GM19239 (cell line): ENCODE measurements at regions not wholly inside any gene's neighbourhood (a gene's known extent, or its start where the extent isn't known, plus 50 kb on each side); places are given as distances from the start of the nearest gene placed in this dataset.
"Not testable (repeated sequence)": the region's sequence is repeated elsewhere in the genome, so short reads cannot be mapped to it uniquely, and the experiment has no call there.

Experiments used
- DNase-seq: peaks from one replicate; pipeline ENCODE4 v3.0.0; 2011; ENCODE audit warnings: low spot score; ENCODE audit not compliant: insufficient read length
- FAIRE-seq: peaks from 2 replicates; lab custom pipeline; 2011; peaks lifted over from hg19 to GRCh38; lab: Jason Lieb, UNC

DNA sequence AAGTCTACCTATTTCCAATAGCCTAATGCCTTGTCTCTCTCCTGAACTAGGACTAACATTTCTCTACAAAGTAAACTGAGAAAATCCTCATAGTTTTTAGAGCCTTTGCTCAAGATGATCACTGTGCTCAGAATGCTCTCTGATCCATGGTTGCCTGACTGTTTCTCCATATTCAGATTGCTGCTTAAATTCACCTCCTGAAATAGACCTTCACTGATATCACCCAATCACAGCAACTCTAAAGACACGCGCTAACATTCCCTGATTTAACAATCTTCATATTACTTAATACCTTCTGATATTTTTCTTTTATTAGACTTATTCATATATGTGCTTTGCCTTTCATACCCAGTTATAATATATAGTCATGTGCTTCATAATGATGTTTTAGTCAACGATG, 148.9 kb upstream of the SP4 start:
- FAIRE-seq (no peak), DNase-seq (no peak)

DNA sequence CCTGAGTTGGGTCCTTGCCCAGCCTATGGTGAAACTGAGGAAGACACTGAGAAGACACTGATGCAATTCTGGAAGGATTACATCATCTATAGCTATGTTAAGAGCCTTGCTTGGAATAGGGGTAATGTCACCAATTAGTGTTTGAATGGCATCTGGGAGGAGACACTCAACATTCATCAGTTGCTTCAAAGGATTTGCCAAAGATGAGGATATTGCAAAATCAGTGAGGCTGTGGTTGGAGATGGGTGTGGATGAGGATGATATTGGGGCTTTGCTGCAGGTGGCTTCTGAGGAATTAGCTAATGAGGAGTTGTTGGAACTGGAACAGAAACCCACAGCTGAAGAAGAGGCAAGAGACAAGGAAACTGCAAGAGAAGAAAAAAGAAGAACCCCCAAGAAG, 146.7 kb upstream of the SP4 start:
- no peak for FAIRE-seq

DNA sequence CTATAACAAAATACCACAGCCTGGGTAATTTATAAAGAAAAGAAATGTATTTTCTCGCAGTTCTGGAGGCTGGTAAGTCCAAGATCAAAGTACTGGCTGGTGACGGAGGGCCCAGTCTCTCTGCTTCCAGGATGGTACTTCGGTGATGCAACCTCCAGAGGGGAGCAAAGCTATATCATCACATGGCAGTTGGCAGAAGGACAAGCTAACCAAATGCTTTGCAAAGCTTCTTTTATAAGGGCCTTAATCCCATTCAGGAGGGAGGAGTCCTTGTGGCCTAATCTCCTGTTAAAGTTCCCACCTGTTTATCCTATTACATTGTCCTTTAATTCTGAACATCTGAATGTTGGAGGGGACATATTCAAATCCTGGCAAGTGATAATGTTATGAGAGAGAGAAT, 134.1 kb upstream of the SP4 start:
- no peak for FAIRE-seq
- DNase-seq: no peak

More for the DNA sequence above, 146.7 kb upstream of the SP4 start:
- DNase-seq: no peak

DNA sequence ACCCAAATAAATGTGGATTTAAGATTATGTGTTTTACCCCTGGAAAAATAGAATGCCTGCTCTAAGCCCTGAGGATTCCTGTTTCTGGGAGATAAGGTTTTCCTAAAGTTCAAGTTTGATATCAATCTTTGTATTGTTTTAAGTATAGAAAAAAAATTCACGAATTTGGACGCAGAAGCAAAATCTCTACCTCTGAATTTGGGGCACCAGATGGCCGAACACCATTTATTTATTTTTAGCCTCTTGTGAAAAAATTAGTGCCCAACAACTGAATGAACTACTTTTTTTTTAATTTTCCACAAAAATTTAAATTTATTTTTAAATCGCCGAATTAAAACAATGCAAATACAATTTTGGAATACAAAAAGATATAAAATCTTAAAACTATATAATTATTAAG, 128.1 kb upstream of the SP4 start:
- FAIRE-seq: no peak

DNA sequence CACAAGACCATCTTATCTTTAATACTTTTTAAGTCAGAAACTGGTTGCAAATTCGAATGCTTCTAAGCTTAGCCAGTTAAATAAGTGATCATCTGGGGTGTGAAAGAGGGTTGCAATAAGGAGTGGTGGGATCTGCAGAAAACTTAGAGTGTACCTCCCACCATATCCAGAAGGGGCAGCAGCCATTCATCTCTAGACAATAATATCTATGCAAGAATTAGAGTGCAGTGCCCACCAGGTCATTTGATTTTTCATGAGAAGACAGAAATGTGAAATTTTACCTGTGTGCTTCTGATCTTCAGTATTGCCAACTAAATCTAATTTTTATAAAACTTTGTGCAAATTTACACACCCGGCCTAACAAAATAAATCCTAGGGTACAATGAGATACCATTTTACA, 127.2 kb upstream of the SP4 start:
- FAIRE-seq: no peak
- no peak for DNase-seq

More for the DNA sequence above, 128.1 kb upstream of the SP4 start:
- no peak for DNase-seq

DNA sequence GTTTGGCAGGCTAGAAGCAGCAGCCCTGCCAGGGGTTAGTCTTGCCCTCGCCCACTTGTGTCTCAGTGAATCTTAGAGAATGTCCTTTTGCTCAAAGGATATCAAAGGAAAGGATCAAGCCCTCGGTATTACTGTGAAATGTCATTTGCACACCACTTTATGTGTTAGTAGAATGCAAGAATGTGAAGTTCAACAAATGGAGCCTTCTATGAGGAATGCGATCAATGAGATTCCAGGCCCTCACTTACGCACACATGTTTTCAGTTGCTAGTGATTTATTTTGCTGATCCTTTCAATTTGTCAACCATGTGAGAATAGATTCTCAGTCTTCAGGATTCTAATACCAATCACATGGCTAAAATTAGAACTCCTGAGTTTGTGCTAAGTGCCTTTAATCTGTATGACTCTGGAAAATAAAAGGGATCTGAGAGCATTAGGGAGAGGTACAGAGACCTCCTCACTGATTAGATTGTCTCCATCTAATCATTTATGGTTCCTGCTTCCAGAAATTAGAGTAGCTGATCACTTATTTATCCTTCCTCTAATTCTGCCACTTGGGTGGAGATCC, 123.0 kb upstream of the SP4 start:
- DNase-seq (no peak), FAIRE-seq (no peak)

DNA sequence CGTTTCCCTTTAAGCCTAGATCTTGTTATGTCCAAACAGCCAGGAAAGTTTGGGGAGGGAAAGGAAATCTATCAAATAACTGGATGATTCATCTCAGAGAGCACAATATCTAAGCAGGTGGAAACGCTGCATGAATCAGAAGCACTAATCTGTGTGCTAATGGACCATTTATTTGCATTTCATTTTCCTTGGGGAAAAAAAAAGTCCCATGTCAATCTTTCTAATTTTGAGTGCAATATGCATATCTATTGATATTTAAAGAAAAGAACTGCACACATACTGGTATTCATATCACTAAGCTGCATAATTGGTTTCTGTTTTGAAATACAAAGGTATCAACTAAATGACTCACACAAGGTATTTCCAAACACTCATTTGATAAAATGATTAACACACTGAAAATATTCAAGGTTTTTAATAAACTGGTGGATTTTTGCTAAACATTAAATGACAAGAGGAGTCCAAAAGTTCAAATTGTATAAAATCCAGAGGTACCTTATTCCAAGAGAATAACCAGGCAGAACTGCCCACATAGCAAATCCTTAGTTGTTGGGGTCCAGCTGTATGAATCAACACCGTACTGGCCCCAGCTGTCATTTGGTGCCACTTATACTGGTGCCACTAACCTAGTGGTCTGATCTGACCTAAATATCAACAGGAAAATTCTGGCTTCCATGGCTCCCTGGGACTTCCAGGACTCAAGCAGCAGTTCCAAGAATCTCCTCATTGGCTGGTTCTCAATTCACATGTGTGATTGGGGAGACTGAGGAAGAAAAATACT, 122.2 kb upstream of the SP4 start:
- FAIRE-seq: no peak
- DNase-seq: no peak

DNA sequence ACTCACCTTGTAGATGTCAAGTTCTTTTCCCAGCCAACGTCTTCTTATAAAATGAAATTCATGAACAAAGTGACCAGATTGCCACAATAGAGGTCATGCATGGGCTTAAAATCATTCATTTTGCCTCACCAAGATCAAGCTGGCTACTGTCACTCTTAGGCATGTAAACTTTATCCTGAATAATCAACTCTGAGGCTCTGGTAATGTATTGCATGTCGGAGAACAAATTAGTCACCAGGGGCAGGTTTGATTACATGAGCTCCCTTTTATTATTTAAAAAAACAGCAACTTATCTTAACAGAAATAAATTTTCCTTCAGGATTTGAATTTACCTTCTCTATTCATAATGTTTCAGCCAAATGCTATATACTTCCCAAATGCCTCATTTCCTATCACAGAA, 112.9 kb upstream of the SP4 start:
- FAIRE-seq (no peak), DNase-seq (no peak)

DNA sequence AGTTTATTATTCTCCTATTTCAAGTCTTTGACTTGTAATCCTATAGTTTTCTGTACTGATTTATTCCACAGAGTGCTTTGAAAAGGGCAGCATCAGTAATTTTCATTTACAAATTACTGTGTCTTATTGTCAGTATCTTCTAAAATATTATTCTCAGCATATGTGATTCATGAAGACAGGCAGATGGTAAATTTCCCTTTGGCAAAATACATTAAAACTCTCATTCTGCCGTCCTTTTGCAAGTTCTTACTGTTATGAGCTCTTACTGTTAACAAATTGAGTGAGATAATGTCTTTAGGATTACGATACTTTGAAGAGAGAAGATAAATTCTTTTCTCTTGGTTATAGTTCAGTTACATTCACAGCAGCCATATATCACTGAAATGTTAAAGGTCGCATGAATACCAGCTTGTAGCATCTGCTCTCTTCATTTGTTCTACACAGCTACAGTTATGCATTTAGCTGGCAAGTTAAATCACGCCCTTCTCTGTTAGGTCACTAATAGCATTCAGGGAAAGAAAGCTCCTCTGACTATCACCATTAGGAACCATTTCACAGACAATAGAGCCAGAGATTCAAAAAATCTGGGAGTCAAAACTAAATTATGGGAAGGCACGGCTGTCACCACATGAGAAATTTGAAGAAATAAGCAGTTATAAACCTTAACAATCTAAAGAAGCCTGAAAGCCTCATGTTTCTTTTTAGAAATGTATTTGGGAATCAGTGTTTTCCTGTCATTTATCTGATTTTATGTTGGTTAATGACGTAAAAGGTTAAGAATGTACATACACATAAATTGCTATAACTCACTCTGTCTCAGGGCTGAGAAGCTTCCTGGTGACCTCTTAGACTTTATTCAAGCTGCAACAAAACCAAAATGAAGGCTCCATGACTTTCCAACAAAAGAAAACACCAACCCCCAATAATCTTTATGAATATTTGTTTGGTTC, 109.6 kb upstream of the SP4 start:
- FAIRE-seq: no peak
- DNase-seq: no peak

DNA sequence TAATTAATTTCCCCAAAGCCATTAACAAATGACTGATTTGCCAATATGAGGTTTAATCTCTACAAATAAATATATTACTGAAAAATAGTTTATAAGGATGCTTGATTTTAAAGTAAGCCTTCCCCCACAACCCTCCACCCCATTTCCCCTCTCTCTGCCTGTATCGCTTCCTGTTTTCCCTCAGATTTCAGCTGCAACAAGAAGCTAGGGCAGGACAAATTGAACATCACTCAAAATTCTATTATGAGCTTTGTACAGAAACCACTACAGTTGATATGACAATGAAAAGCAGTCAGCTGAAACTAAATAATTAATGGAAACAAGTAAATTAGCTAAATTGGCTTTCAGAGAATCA, 109.0 kb upstream of the SP4 start:
- FAIRE-seq (no peak), DNase-seq (no peak)

DNA sequence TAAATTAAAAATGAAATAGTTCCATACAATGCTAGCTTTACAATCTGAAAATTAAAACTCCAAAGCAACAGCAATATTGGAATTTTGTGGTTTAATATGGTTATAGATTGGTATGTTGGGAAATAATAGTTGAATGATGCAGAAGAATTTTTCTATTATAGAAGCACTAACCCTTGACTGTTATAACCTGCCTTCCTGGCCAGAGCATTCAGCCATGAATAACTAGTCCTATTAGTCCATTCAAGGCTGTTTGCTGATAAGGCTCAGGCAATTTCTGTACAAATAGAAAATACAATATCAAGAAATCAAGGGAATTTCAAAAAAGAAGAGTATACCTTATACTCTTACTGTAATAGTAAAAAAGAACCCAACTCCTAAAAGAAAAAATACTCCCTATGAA, 101.6 kb upstream of the SP4 start:
- DNase-seq: no peak
- FAIRE-seq: no peak

DNA sequence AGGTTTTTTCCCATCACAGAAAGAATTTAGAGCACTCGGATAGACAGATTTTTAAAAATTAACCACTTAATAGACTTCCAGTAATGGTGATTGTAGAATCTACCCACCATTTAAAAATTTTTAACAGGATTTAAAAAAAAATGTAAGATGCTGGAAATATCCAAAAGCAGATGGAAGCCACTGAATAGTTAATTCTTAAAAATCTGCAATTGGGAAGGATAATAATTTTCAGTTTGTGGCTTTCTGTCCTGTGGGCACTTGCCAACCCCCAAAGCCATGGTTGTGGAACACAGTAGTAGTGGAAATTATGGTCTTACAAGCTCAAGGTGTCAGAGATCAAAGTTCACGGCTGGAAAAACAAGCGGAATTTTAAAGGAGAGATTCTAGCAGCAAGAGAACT, 101.0 kb upstream of the SP4 start:
- DNase-seq: no peak

DNA sequence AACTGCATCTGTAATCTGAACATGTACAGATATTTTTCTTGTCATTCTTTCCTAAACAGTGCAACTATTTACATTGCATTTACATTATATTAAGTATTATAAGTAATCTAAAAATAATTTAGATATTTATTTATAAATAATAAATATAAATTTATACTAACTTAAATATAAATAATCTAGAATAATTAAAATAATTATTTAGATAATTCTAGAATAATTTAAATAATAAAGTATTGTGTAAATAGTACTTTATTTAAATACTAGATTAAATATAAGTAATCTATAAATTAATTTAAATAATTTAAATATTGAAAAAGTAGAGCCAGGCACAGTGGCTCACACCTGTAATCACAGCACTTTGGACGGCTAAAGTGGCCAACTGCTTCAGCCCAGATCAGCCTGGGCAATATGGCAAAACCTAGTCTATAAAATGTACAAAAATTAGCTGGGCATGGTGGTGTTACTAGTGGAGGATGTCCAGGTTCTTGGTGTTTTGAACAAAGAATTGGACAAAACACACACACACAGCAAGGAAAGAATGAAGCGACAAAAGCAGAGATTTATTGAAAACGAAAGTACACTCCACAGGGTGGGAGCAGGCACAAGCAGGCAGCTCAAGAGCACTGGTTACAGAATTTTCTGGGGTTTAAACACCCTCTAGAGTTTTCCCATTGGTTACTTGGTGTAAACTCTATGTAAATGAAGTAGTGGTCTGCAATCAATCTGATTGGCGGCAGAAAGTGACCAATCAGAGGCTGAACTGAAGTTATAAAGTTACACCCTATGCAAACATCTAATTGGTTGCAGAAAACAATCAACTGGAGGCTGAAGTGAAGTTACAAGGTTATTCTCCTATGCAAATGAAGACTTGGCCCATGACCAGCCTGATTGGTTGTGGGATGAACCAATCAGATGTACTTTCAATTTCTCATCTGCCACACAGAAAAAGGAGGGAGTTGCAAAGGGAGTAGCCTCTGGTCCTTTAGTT, 100.2 kb upstream of the SP4 start:
- FAIRE-seq: no peak
- no peak for DNase-seq

More for the DNA sequence above, 101.0 kb upstream of the SP4 start:
- FAIRE-seq: peak; percentile 40

DNA sequence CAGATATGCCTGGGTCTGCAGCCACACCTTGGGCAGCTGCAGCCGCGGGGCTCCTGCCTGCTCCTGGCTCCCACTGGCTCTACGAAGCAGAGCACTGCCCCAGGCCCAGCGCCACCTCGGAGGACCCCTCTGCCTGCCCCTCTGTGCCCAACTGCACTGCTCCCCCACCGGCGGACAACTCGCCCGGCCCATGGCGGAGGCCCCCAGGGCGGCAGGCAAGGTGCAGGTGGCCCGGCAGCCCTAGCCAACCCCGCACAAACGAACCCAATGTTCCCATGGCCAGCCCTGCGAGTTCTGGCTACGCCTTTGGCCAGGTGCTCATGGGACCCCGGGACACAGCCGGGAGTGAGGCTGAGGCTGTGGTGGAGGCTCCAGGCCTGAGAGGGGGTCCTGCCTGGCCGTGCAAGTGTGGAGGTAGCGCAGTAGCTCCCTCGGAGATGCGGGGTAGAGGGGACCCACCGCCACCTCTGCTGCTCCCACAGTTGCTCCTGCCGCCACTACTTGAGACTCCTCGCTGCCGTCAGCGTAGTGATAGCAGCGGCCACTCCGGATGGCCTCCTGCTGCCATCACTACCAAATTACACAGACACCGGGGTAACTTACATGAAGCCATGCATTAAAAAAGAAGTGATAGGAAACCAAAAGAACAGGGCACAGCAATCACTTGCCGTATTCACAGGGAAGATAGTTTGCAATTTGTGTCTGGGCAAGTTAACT, 97.3 kb upstream of the SP4 start:
- FAIRE-seq: no peak
- DNase-seq: no peak

DNA sequence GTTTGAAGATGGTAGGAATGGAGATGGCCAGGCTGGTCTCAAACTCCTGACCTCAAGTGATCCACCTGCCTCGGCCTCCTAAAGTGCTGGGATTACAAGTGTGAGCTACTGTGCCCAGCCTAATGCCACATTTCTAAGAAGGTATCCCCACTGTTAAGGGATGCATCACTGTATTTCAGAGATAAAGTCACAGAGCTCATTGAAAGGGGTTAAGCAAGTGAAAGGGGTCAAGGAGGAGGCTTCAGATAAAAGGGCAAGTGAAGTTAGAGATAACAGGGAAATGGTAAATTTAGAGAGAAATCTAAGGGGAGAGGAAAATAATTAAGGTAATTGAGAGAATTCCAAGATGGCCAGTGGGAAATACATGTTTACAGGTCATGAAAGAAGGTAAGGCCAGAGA, 93.0 kb upstream of the SP4 start:
- FAIRE-seq (no peak), DNase-seq (no peak)

DNA sequence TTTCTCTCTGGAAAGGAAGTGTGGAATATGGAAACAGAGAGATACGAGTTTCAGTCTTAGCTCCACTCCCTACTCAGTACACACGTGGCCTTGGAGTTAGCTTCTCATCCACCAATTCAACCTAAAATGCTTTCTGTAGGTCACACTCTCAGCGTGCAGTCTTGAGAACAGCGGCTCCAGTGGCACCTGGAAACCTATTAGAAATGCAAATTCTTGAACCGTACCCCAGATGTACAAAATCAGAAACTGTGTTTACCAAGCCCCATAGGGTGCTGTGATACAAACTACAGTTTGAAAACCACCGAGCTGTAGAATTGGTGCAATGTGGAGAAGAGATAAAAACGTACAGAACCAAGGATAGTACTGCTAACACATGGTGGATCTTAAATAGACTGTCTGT, 91.1 kb upstream of the SP4 start:
- DNase-seq (no peak), FAIRE-seq (no peak)

DNA sequence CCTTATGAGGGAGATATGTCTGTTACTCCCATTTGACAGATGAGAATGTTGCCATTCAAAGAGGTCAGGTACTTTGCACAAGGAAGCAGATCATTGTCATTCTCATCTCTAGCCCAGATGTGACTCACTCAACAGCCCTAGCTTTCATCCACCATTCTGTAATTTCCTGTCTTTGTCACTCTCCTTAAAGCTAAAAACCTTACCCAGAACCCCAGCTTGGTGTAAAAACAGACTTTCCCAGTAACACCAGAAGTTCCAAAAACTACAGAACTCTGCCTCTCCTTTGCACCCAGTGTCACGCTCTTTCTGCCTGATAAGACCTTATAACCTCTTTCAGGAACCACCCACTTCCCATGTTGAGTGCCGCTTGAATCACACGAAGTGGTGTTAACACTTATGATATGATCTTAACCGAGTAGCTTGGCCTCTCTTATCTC, 89.1 kb upstream of the SP4 start:
- FAIRE-seq (no peak), DNase-seq (no peak)

DNA sequence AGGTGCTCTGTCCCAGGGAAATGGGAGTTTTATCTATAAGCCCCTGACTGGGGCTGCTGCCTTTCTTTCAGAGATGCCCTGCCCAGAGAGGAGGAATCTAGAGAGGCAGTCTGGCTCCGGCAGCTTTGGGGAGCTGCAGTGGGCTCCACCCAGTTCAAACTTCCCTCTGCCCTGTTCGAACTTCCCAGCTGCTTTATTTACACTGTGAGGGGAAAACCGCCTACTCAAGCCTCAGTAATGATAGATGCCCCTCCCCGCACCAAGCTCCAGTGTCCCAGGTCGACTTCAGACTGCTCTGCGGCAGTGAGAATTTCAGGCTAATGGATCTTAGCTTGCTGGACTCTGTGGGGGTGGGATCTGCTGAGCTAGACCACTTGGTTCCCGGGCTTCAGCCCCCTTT, 83.0 kb upstream of the SP4 start:
- not testable (repeated sequence) for FAIRE-seq, DNase-seq

DNA sequence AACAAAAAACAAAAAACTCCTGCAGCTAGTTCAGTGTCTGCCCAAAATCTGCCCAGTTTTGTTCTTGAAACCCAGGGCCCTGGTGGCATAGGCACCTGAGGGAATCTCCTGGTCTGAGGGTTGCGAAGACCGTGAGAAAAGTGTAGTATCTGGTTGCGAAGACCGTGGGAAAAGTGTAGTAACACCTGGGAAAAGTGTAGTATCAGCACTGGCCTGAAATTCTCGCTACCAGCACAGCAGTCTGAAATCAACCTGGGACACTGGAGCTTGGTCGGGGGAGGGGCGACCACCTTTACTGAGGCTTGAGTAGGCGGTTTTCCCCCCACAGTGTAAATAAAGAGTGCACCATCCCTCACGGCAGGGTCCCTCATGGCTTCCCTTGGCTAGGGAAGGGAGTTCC, 82.5 kb upstream of the SP4 start:
- DNase-seq (no peak), FAIRE-seq (no peak)
